Hepatocyte (in vitro differentiated cells): ENCODE measurements at regions not wholly inside any gene's neighbourhood (a gene's known extent, or its start where the extent isn't known, plus 50 kb on each side); places are given as distances from the start of the nearest gene placed in this dataset.
"Not testable (repeated sequence)": the region's sequence is repeated elsewhere in the genome, so short reads cannot be mapped to it uniquely, and the experiment has no call there.

Source experiments
- DNase-seq: peaks from one replicate; pipeline ENCODE4 v3.0.0-alpha.2; 2016; ENCODE audit warnings: low spot score
- H2AFZ ChIP-seq: fragments of 200-600 bp; sonication (generic); 2 replicates; pipeline ENCODE4 v1.6.0; 2016; ENCODE audit warnings: antibody characterized with exemption, mild to moderate bottlenecking
- H3K27ac ChIP-seq: fragments of 200-600 bp; sonication (generic); 2 replicates; pipeline ENCODE4 v1.5.1; 2016; ENCODE audit warnings: mild to moderate bottlenecking
- H3K27me3 ChIP-seq: fragments of 200-600 bp; sonication (generic); 2 replicates; pipeline ENCODE4 v1.6.1; 2016
- H3K36me3 ChIP-seq: fragments of 200-600 bp; sonication (generic); replicated peaks from 2 replicates; pipeline ENCODE4 v1.5.1; 2016; ENCODE audit warnings: low read depth; ENCODE audit not compliant: insufficient read depth
- H3K4me1 ChIP-seq: fragments of 200-600 bp; sonication (generic); 2 replicates; pipeline ENCODE4 v1.5.1; 2016; ENCODE audit warnings: mild to moderate bottlenecking, moderate library complexity; ENCODE audit not compliant: insufficient read depth
- H3K4me2 ChIP-seq: fragments of 200-600 bp; sonication (generic); 2 replicates; pipeline ENCODE4 v1.6.0; 2016
- H3K4me3 ChIP-seq: fragments of 200-600 bp; sonication (generic); 2 replicates; pipeline ENCODE4 v1.5.1; 2016; ENCODE audit warnings: mild to moderate bottlenecking
- H3K79me2 ChIP-seq: fragments of 200-600 bp; sonication (generic); 2 replicates; pipeline ENCODE4 v1.6.0; 2017; ENCODE audit warnings: mild to moderate bottlenecking
- H3K9me2 ChIP-seq: fragments of 200-600 bp; sonication (generic); replicated peaks from 2 replicates; pipeline ENCODE4 v1.6.0; 2017; ENCODE audit warnings: mild to moderate bottlenecking; ENCODE audit not compliant: insufficient read depth
- H3K9me3 ChIP-seq: fragments of 200-600 bp; sonication (generic); 2 replicates; pipeline ENCODE4 v1.5.1; 2016; ENCODE audit warnings: low read depth, mild to moderate bottlenecking
- H4K20me1 ChIP-seq: fragments of 200-600 bp; sonication (generic); 2 replicates; pipeline ENCODE4 v1.6.0; 2016; ENCODE audit warnings: mild to moderate bottlenecking; ENCODE audit not compliant: insufficient read depth, poor library complexity, severe bottlenecking
- CTCF ChIP-seq: fragments of 200-600 bp; sonication (generic); IDR thresholded peaks from 2 replicates; pipeline ENCODE4 v1.5.1; 2016; ENCODE audit warnings: antibody characterized with exemption, mild to moderate bottlenecking; ENCODE audit not compliant: poor library complexity
- EZH2 ChIP-seq: fragments of 200-600 bp; sonication (generic); IDR thresholded peaks from 2 replicates; pipeline ENCODE4 v1.6.1; 2016; ENCODE audit warnings: antibody characterized with exemption, mild to moderate bottlenecking, borderline replicate concordance
- EZH2phosphoT487 ChIP-seq: fragments of 200-600 bp; sonication (generic); IDR thresholded peaks from one replicate; pipeline ENCODE4 v1.6.1; 2018; ENCODE audit warnings: antibody characterized with exemption, mild to moderate bottlenecking, low read depth, moderate library complexity; ENCODE audit not compliant: unreplicated experiment, severe bottlenecking
- whole genome bisulfite sequencing: methylation state at CpG from one replicate; pipeline ENCODE4 v1.1.6; 2016; ENCODE audit warnings: low lambda C conversion rate; ENCODE audit errors: missing lambda C conversion rate; 5-methylcytosine and 5-hydroxymethylcytosine counted together

GRCh38 chrX:138067415-138067814 is 501.5 kb downstream of the ZIC3 start:
- no peaks in the 10 kb centered on the region for H4K20me1 ChIP-seq
- no peaks in the 10 kb centered on the region for H3K4me1 ChIP-seq
- no peaks in the 10 kb centered on the region for H3K9me3 ChIP-seq
- no peaks in the 10 kb centered on the region for H3K79me2 ChIP-seq
- H3K27me3 ChIP-seq: no peaks in the 10 kb centered on the region
- no peak overlapping the region for H3K27ac ChIP-seq
- no peaks in the 10 kb centered on the region for H3K36me3 ChIP-seq
- TF ChIP-seq CTCF: no peak
- DNase-seq: no peak
- no peaks in the 10 kb centered on the region for H3K9me2 ChIP-seq
- no peak overlapping the region for H2AFZ ChIP-seq
- no peak overlapping the region for H3K4me3 ChIP-seq
- no peak overlapping the region for H3K4me2 ChIP-seq

GRCh38 chrX:138073626-138074025 is 507.7 kb downstream of the ZIC3 start:
- Histone ChIP-seq H3K4me2 (no peak overlapping the region), H3K4me3 (no peak overlapping the region), H3K27ac (no peak overlapping the region), H3K9me3 (no peaks in the 10 kb centered on the region), H3K36me3 (no peaks in the 10 kb centered on the region), H2AFZ (no peak overlapping the region), H4K20me1 (no peaks in the 10 kb centered on the region), H3K79me2 (no peaks in the 10 kb centered on the region), H3K27me3 (no peaks in the 10 kb centered on the region), H3K4me1 (no peaks in the 10 kb centered on the region), H3K9me2 (no peaks in the 10 kb centered on the region)
- TF ChIP-seq EZH2 (no peak), CTCF (no peak), EZH2phosphoT487 (no peak)
- no peak for DNase-seq
- 83% methylated on average over 15 of the region's 15 CpGs for WGBS

- Histone ChIP-seq H4K20me1 (no peaks in the 10 kb centered on the region), H3K9me2 (no peaks in the 10 kb centered on the region), H3K27me3 (no peaks in the 10 kb centered on the region), H3K4me1 (no peaks in the 10 kb centered on the region), H3K4me3 (no peak overlapping the region), H3K79me2 (no peaks in the 10 kb centered on the region), H3K9me3 (no peaks in the 10 kb centered on the region), H3K36me3 (no peaks in the 10 kb centered on the region), H3K4me2 (no peak overlapping the region), H2AFZ (no peak overlapping the region), H3K27ac (no peak overlapping the region)
- no peak for TF ChIP-seq EZH2phosphoT487
- no peak for TF ChIP-seq CTCF
- TF ChIP-seq EZH2: no peak
- DNase-seq: no peak
- WGBS: 35% methylated on average over 2 of the region's 2 CpGs
These were observed 516.3 kb downstream of the ZIC3 start for GRCh38 chrX:138082251-138082650.

DNA sequence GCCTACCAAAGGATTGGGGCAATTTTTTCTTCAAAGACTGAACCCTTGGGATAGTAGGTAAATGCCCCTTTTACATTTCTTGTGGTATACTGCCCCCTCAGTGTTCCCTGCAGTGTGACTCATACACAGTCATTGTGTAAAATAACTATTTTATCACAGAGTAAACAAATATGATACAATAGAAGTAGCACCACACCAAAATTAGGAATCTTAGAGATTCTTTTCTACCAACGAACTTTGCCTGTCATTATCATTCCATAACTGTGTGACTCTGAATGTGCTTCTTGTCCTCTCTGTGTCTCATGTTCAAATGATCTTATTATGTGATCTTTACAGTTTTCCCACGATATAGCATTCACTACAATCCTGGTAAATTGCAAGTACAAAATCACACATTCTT is 517.0 kb downstream of the ZIC3 start:
- no peak overlapping the region for H2AFZ ChIP-seq
- H3K4me2 ChIP-seq: no peak overlapping the region
- H3K27me3 ChIP-seq: no peaks in the 10 kb centered on the region
- H3K36me3 ChIP-seq: no peaks in the 10 kb centered on the region
- H3K27ac ChIP-seq: no peak overlapping the region
- H3K4me1 ChIP-seq: no peaks in the 10 kb centered on the region
- no peaks in the 10 kb centered on the region for H3K9me3 ChIP-seq
- no peaks in the 10 kb centered on the region for H3K9me2 ChIP-seq
- no peak for DNase-seq
- whole genome bisulfite sequencing: 32% methylated on average over 2 of the region's 2 CpGs
- no peaks in the 10 kb centered on the region for H4K20me1 ChIP-seq
- H3K79me2 ChIP-seq: no peaks in the 10 kb centered on the region
- H3K4me3 ChIP-seq: no peak overlapping the region
- TF ChIP-seq CTCF (no peak), EZH2phosphoT487 (no peak), EZH2 (no peak)

DNA sequence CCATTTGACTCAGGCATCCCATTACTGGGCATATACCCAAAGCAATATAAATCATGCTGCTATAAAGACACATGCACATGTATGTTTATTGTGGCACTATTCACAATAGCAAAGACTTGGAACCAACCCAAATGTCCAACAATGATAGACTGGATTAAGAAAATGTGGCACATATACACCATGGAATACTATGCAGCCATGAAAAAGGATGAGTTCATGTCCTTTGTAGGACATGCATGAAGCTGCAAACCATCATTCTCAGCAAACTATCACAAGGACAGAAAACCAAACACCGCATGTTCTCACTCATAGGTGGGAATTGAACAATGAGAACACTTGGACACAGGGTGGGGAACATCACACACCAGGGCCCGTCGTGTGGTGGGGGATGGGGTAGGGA is 545.0 kb downstream of the ZIC3 start:
- H3K36me3 ChIP-seq, DNase-seq, H3K9me3 ChIP-seq, H3K4me1 ChIP-seq, H3K27ac ChIP-seq, H4K20me1 ChIP-seq, H2AFZ ChIP-seq, H3K9me2 ChIP-seq, H3K27me3 ChIP-seq, H3K4me2 ChIP-seq, H3K79me2 ChIP-seq, H3K4me3 ChIP-seq: not testable (repeated sequence)
- WGBS: 86% methylated on average over 3 of the region's 3 CpGs
